CD4-positive, alpha-beta T cell treated with Interleukin-15 for 1 hour (primary cell): ENCODE measurements at regions not wholly inside any gene's neighbourhood (a gene's known extent, or its start where the extent isn't known, plus 50 kb on each side); places are given as distances from the start of the nearest gene placed in this dataset.
"Not testable (repeated sequence)": the region's sequence is repeated elsewhere in the genome, so short reads cannot be mapped to it uniquely, and the experiment has no call there.

Experiments used
- DNase-seq: peaks from one replicate; pipeline ENCODE4 v3.0.0-alpha.2; 2020

- not testable (repeated sequence) for DNase-seq
These were observed 317.8 kb downstream of the TSHZ3 start for GRCh38 chr19:31031455-31031854.

DNA sequence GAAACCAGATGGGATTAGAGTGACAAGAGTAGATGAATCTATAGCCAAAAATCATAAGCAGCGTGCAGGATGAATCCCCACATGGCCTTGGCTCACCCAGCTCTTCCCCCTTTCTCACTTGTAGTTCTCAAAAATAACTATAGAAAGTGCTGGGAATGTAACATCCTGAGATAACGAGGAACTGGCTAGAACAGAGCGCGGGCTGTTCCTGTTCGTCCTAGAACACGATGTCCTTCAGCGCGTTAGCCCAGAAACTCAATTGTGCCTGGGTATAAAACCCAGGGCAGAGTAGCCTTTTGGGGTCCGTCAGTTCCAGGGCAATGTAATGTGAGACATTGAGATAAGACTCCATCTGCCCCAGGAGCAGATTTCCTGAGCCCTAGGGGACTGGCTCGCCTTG, 326.2 kb downstream of the TSHZ3 start:
- no peak for DNase-seq

DNA sequence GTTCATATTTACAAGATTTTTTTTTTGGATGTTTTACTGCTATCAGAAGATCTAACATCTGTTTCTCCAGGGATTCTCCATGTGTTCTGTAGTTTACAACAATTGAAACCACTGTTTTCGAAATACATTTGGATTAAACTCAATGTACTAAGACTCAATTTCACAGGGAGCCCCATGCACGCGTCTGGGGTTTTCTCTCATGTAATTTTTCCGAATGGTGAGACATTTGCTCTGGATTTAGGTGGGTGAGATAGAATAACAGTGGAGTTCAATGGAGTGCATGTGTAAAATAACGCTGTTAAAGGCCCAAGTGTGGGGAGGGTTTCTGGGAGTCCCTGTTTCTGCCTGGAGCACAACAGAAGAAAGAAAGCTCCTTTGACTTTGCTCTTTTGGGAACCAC, 330.3 kb downstream of the TSHZ3 start:
- DNase-seq = no peak

DNA sequence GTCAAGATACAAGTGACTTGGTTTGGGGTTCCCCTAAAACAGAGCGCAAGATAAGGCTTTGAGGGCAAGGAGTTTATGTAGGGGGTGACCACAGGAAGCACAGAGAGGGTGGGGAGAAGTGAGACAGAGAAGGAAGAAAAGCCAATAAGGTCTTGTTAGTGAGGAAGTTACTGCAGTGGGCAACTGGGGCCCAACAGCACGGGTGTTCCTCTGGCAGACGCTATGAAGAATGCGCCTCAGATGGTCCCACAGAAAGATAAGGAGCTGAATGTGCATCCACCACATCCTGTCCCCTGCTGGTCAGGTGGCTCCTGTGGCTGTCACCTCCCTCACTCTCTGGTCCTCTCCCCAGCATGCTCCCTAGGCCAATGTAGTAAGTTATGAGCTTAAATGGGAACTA, 333.5 kb downstream of the TSHZ3 start:
- DNase-seq = peak; percentile 24

GRCh38 chr19:31014668-31015067, 334.6 kb downstream of the TSHZ3 start:
- no peak for DNase-seq

GRCh38 chr19:31013384-31014020, 335.7 kb downstream of the TSHZ3 start:
- no peak for DNase-seq

- no peak for DNase-seq
These were observed 346.6 kb downstream of the TSHZ3 start for GRCh38 chr19:31002518-31003244.

DNA sequence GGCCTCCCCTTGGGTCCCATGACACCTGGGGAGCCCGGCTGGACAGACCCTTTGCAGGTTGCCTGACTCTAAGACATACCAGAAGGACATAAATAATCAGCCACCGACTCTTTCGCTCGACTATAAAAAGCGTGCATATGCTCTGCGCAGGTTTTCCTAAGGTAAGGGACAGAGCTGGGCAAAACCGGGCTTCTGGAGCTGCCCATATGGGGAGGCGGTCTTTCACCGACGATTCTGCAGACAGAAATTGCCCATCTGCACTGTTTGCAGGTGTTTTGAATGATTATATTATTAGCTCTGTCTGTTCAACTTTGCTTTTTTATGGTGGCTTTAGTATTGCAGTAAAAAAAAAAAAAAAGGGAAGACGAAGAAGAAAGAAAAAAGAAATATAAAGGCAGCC, 347.2 kb downstream of the TSHZ3 start:
- no peak for DNase-seq

DNA sequence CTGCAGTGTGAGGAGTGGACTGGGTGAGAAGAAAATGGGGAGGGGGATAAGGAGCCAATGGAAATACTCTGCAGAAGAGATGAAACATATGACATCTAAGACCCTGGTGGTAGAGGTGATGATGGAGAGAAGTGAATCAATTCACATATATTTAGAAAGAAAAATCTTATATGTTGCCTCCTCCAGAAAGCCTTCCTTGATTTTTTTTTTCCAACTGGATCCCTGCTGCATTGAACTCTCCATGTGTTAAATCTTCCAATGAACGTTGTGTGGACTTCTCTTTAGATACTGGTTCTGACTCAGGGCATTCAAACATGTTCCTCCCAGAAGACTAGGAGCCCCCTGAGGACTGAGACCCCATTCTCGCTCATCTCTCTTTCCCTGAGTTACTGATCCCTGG, 348.3 kb downstream of the TSHZ3 start:
- DNase-seq = no peak

- no peak for DNase-seq
These were observed 349.5 kb downstream of the TSHZ3 start for GRCh38 chr19:30999726-31000125.

DNA sequence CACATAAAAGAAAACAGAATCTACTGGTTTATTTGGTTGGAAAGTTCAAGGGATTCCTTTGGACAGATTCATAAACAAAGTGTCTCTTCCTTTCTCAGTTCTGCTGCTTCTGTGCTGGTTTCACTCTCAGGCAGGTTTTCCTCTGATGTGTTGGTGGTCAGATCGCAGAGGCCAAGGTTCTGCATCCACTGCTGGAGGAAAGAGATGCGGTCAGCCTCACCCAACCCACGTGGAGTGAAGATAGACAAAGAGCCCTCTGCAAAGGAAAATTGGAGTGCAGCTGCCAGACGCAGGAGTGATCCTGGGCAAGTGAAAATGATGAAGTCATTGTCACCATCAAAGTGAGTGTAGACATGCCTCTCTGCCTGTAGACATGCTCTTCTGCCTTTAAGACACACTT, 352.0 kb downstream of the TSHZ3 start:
- DNase-seq = no peak

DNA sequence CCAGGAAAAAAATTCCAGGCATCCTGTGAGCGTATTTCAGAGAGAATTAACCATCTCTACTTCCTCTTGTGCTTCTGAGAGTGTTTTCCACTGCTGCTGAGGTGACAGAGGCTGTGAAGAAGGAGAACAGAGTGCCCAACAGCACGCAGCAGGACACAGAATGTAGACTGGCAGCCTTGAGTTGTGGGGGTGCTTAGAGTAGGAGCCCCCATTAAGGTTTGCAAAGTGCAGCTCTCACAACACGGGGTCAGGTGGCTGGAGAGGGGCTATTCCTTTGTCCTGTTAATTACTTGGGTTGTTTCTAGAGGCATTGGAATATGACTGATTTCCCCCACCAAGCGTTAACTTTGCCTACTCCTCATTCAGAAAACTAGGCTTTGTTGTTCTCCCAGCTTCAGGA, 370.6 kb downstream of the TSHZ3 start:
- no peak for DNase-seq

DNA sequence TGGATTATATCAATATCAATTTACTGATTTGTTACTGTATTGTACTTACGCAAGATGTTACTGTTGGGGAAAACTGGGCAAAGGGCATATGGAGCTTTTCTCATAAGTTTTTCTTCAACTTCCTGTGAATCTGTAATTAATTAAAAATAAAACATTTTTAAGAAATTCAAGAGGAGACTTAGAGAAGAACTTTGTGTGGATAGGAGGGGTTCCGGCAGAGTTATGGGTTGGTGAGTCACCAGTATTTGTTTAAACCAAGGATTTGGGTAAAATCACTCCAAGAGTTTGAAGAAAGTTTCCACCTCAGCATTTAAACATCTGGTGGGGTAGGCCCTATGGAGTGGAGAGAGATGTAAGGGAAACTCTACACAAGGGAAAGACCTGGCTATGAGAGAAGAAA, 379.6 kb downstream of the TSHZ3 start:
- no peak for DNase-seq

GRCh38 chr19:30968841-30969399, 380.3 kb downstream of the TSHZ3 start:
- DNase-seq = no peak

DNA sequence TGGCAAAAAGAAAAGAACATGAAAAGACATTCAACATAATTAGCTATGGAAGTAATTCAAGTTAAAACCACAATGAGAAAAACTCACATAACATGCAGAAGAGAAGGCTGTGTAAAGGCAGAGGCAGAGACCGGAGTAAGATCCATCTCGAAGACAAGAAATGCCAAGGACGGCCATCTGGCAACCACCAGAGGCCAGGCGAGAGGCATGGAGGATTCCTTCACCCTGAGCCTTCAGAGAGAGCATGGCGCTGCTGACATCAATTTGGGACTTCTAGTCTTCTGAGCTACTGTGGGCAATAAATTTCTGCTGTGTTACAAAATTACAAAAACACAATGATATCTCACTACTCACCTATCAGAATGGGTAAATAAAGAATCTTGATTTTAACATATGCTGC, 381.0 kb downstream of the TSHZ3 start:
- DNase-seq = no peak

DNA sequence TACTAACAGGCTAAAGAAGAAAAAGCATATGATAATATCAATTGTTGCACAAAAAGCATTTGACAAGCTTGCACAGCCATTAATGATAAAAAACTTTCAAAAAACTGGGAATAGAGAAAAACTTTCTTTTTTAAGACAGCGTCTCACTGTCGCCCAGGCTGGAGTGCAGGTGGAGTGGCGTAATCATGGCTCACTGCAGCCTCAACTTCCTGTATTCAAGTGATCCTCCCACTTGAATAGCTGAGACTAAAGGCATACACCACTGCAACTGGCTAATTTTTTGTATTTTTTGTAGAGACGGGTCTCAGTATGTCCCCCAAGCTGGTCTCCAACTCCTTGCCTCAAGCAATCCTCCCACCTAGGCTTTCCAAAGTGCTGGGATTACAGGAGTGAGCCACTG, 382.8 kb downstream of the TSHZ3 start:
- no peak for DNase-seq

DNA sequence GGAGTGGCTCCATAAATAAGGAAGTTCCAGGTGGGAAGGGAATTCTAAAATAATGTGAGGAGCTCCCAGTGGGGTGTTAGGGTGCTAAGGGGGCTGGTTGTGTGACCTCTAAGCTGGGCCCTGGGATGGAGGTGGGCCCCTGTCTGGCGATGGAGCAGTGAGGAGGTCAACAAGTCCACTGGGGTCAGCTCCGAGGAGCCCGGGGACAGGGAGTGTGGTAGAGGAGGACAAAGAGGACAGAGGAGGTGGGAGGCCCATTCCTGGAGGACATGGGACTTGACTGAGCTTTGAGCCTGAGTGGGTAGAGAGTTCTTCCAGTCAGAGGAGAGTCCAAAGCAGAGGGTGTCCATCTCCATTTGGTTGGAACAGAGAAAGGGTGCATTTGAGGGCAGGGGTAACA, 390.2 kb downstream of the TSHZ3 start:
- DNase-seq = no peak

GRCh38 chr19:30955112-30956104, 393.8 kb downstream of the TSHZ3 start:
- DNase-seq = no peak

GRCh38 chr19:30944276-30944932, 404.8 kb downstream of the TSHZ3 start:
- DNase-seq = not testable (repeated sequence)

GRCh38 chr19:30943101-30943843, 406.0 kb downstream of the TSHZ3 start:
- no peak for DNase-seq

DNA sequence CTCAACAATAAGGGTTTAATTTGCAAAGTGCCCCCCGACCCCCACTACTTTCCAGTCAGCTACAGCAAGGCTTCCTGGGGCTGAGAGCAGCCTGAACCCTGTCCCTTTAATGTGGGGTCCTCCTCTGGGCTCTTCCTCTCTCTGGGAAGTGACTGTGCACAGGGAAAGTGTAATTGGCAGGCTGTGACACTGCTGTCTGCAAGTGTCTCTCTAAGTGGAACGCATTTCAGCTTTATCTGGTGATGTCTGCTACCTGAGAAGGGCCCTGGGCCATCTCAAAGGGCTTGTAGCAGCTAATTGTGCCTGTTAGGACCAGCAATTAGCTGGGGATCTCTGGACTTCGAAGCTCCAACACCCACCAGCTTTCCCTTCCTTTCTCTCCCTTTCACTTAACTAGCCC, 406.6 kb downstream of the TSHZ3 start:
- no peak for DNase-seq

DNA sequence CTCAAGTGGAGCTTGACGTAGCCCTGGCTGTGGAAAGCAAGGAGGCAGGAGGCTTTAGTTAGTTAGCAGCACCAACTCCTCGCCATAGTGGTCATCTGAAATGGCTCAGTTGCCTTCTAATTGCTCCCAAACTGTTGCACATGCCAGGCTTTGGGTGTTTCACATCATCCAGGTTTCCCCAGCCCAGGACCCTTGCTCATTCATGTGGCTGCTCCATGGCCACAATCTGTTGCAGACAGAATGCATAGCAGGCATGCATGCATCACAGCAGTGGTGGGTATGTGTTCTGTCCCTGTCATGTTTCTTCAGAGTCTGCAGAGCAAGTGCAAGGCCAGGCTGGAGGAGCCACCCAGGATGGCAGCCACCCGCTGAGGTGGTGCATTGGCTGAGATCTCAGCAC, 407.6 kb downstream of the TSHZ3 start:
- no peak for DNase-seq
